B cell (primary cell): ENCODE measurements at regions not wholly inside any gene's neighbourhood (a gene's known extent, or its start where the extent isn't known, plus 50 kb on each side); places are given as distances from the start of the nearest gene placed in this dataset.

Experiments
- ATAC-seq: fragments of 200-7000 bp; cut with Tn5 transposase; one replicate; pipeline ENCODE4 v1.10.0; 2021; ENCODE audit warnings: low read depth, mild to moderate bottlenecking, moderate number of reproducible peaks, moderate library complexity
- CTCF ChIA-PET: fragments of 350-600 bp; sonication (Branson Sonifier 250); formaldehyde crosslinking; loops from one replicate; lab custom pipeline; 2021; ENCODE audit warnings: antibody characterized with exemption, inconsistent platforms; lab: Charles Lee
- POLR2A ChIA-PET: fragments of 350-600 bp; sonication (Branson Sonifier 250); formaldehyde crosslinking; loops from one replicate; lab custom pipeline; 2021; ENCODE audit warnings: antibody characterized with exemption; lab: Charles Lee
- DNase-seq: peaks from one replicate; pipeline ENCODE4 v3.0.0; 2013
- H2AFZ ChIP-seq: 2 replicates; pipeline ENCODE4 v1.6.1; 2012; ENCODE audit warnings: mild to moderate bottlenecking, low read depth, low read length; ENCODE audit not compliant: insufficient read depth, poor library complexity, severe bottlenecking
- H3K27ac ChIP-seq, 2 donors: 1 replicate in 1 of 2; 2 replicates in 1 of 2; pipeline ENCODE4 v1.5.1; 2012 to 2013; ENCODE audit warnings: low read length in 2 of 2, mild to moderate bottlenecking in 2 of 2, moderate library complexity in 1 of 2
- H3K27me3 ChIP-seq, 4 experiments: fragments of 200-600 bp in 1 of 4; sonication (generic) in 1 of 4; replicated peaks in 1 of 4; 1 replicate in 2 of 4; 2 replicates in 2 of 4; pipeline versions ENCODE4 v1.6.1 to v1.7.0; 2013 to 2016; ENCODE audit warnings: low read length in 3 of 4, mild to moderate bottlenecking in 2 of 4, mixed read lengths in 1 of 4, moderate library complexity in 1 of 4; ENCODE audit not compliant: insufficient read depth in 4 of 4, control insufficient read depth in 3 of 4; ENCODE audit errors: control extremely low read depth in 1 of 4
- H3K36me3 ChIP-seq, 2 experiments: replicated peaks in 1 of 2; 1 replicate in 1 of 2; 2 replicates in 1 of 2; pipeline versions ENCODE4 v1.6.1 to v1.7.1; 2013; ENCODE audit warnings: low read length in 1 of 2; ENCODE audit not compliant: insufficient read depth in 2 of 2, control insufficient read depth in 1 of 2; ENCODE audit errors: control extremely low read depth in 1 of 2, extremely low read depth in 1 of 2
- H3K4me1 ChIP-seq, 2 donors: fragments of 200-600 bp in 1 of 2; sonication (generic) in 1 of 2; 1 replicate in 1 of 2; 2 replicates in 1 of 2; pipeline versions ENCODE4 v1.5.1 to v1.6.1; 2013 to 2017; ENCODE audit warnings: low read length in 2 of 2; ENCODE audit not compliant: control insufficient read depth in 2 of 2, insufficient read depth in 2 of 2
- H3K4me2 ChIP-seq: replicated peaks from 2 replicates; pipeline ENCODE3; 2012; ENCODE audit warnings: mild to moderate bottlenecking, low read depth, low read length; ENCODE audit not compliant: poor library complexity, severe bottlenecking
- H3K4me3 ChIP-seq, 5 experiments: fragments of 200-600 bp in 1 of 5; sonication (generic) in 1 of 5; 1 replicate in 3 of 5; 2 replicates in 2 of 5; pipeline versions ENCODE4 v1.5.1 to v1.7.0; 2011 to 2016; ENCODE audit warnings: low read length in 4 of 5, mild to moderate bottlenecking in 4 of 5, low read depth in 2 of 5, control low read depth in 1 of 5, moderate library complexity in 1 of 5; ENCODE audit not compliant: insufficient read depth in 1 of 5; ENCODE audit errors: control extremely low read depth in 1 of 5, extremely low read depth in 1 of 5
- H3K79me2 ChIP-seq: fragments of 200-600 bp; sonication (generic); one replicate; pipeline ENCODE4 v1.6.0; 2016; ENCODE audit warnings: low read length; ENCODE audit not compliant: control insufficient read depth, insufficient read depth
- H3K9ac ChIP-seq: fragments of 200-600 bp; sonication (generic); 2 replicates; pipeline ENCODE4 v1.6.1; 2017; ENCODE audit warnings: mild to moderate bottlenecking, low read length, moderate library complexity
- H3K9me3 ChIP-seq, 3 donors: one replicate each; pipeline versions ENCODE4 v1.6.1 to v1.7.1; 2013; ENCODE audit warnings: low read length in 2 of 3; ENCODE audit not compliant: control insufficient read depth in 2 of 3, insufficient read depth in 1 of 3; ENCODE audit errors: control extremely low read depth in 1 of 3
- H4K20me1 ChIP-seq: 2 replicates; pipeline ENCODE4 v1.6.0; 2012; ENCODE audit warnings: mild to moderate bottlenecking, low read length; ENCODE audit not compliant: insufficient read depth, control insufficient read depth, poor library complexity, severe bottlenecking
- H3K27ac Mint-ChIP-seq: one replicate; pipeline ENCODE4 v1.8.0; 2021; ENCODE audit warnings: mixed read lengths
- H3K27me3 Mint-ChIP-seq: one replicate; pipeline ENCODE4 v1.8.0; 2021; ENCODE audit warnings: mixed read lengths
- H3K4me1 Mint-ChIP-seq: one replicate; pipeline ENCODE4 v1.8.0; 2021; ENCODE audit warnings: mixed read lengths
- H3K4me3 Mint-ChIP-seq: one replicate; pipeline ENCODE4 v1.8.0; 2021; ENCODE audit warnings: mixed read lengths
- H3K9me3 Mint-ChIP-seq: one replicate; pipeline ENCODE4 v1.8.0; 2022; ENCODE audit warnings: mixed read lengths; ENCODE audit not compliant: insufficient read depth
- EZH2 ChIP-seq: IDR thresholded peaks from 2 replicates; pipeline ENCODE4 v1.6.1; 2012; ENCODE audit warnings: borderline replicate concordance, low read depth, mild to moderate bottlenecking, moderate library complexity, low read length; ENCODE audit not compliant: insufficient read depth, poor library complexity, severe bottlenecking
- WGBS: methylation state at CpG from one replicate; pipeline ENCODE4 v1.1.5; 2013; ENCODE audit warnings: missing lambda C conversion rate; ENCODE audit not compliant: insufficient coverage; 5-methylcytosine and 5-hydroxymethylcytosine counted together
- intact Hi-C: fragments of 100-400 bp; cut with micrococcal nuclease; formaldehyde crosslinking; loops from one replicate; pipeline ENCODE4 v1.10.0; 2022
- TF ChIP-seq, protein P1 (sequence below): fragments of 200-600 bp; IDR thresholded peaks from one replicate; pipeline ENCODE4 v1.8.0; 2022; ENCODE audit warnings: antibody characterized with exemption, mild to moderate bottlenecking

DNA sequence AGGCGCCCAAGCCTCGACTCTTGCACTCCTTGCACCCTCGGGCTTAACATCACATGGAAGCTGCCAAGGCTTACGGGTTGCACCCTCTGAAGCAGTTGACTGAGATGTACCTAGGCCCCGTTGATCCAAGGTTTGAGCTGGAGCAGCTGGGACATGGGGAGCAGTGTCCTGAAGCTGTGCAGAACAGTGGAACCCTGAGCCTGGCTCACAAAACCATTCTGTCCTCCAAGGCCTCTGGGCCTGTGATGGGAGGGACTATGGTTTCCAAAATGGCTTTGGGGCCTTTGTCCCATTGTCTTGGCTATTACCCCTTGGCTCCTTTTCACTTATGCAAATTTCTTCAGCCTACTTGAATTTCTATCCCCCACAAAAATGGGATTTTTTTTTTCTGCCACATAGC is 454.0 kb downstream of the PIK3C3 start:
- no peak overlapping the region for H3K27ac ChIP-seq
- no peak for DNase-seq
- H3K4me3 Mint-ChIP-seq, result no peak overlapping the region
- H3K4me1 Mint-ChIP-seq, result no peaks in the 10 kb centered on the region
- no peaks in the 10 kb centered on the region for H3K27me3 Mint-ChIP-seq
- no peaks in the 10 kb centered on the region for H3K79me2 ChIP-seq
- POLR2A ChIA-PET, result no interaction called here
- H4K20me1 ChIP-seq, result no peaks in the 10 kb centered on the region
- H3K4me2 ChIP-seq, result no peak overlapping the region
- CTCF ChIA-PET, result no interaction called here
- intact Hi-C loops, result no loop called here
- peaks cover 0 to 8% (median 3%) of the 10 kb centered on the region in 3 donors for H3K9me3 ChIP-seq
- 83% methylated on average over 5 of the region's 5 CpGs for WGBS
- H3K4me3 ChIP-seq, result no peak overlapping the region
- H3K9me3 Mint-ChIP-seq, result peaks cover 8% of the 10 kb centered on the region
- H3K27me3 ChIP-seq, result no peaks in the 10 kb centered on the region
- no peak overlapping the region for H2AFZ ChIP-seq
- no peaks in the 10 kb centered on the region for H3K36me3 ChIP-seq
- H3K4me1 ChIP-seq, result no peaks in the 10 kb centered on the region
- no peak for ATAC-seq
- no peak overlapping the region for H3K27ac Mint-ChIP-seq
- TF ChIP-seq, protein P1, sequence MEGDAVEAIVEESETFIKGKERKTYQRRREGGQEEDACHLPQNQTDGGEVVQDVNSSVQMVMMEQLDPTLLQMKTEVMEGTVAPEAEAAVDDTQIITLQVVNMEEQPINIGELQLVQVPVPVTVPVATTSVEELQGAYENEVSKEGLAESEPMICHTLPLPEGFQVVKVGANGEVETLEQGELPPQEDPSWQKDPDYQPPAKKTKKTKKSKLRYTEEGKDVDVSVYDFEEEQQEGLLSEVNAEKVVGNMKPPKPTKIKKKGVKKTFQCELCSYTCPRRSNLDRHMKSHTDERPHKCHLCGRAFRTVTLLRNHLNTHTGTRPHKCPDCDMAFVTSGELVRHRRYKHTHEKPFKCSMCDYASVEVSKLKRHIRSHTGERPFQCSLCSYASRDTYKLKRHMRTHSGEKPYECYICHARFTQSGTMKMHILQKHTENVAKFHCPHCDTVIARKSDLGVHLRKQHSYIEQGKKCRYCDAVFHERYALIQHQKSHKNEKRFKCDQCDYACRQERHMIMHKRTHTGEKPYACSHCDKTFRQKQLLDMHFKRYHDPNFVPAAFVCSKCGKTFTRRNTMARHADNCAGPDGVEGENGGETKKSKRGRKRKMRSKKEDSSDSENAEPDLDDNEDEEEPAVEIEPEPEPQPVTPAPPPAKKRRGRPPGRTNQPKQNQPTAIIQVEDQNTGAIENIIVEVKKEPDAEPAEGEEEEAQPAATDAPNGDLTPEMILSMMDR, result no peak
- no peak for TF ChIP-seq EZH2
- H3K9ac ChIP-seq, result no peak overlapping the region

DNA sequence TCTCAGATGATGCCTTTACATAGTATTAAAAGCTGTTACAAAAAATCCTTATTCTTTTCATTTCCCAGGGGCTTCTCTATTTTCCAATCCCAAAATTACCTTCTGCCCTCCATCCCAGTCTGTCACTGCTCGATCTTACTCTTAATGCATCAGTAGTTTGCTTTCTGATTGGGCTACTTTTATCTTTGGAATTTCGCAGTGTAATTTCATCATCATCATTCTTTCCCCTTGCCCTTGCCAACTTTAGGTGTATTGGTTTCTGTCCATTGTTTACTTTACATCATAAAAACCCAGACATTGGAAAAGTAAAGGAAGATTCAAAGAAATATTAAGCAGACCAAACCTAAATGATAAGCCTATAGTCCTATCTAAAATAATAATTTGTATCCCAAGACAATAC is 457.2 kb downstream of the PIK3C3 start:
- no peak for TF ChIP-seq EZH2
- TF ChIP-seq, protein P1, result no peak
- Histone ChIP-seq H2AFZ (no peak overlapping the region), H3K9ac (no peak overlapping the region), H3K27me3 (no peaks in the 10 kb centered on the region), H3K4me3 (no peak overlapping the region), H3K9me3 (peaks cover 0 to 8% (median 3%) of the 10 kb centered on the region in 3 donors), H3K36me3 (no peaks in the 10 kb centered on the region), H3K79me2 (no peaks in the 10 kb centered on the region), H3K4me2 (no peak overlapping the region), H3K4me1 (no peaks in the 10 kb centered on the region), H4K20me1 (no peaks in the 10 kb centered on the region), H3K27ac (no peak overlapping the region)
- Mint-ChIP-seq H3K27me3 (no peaks in the 10 kb centered on the region), H3K4me1 (no peaks in the 10 kb centered on the region), H3K9me3 (peaks cover 5% of the 10 kb centered on the region), H3K27ac (no peak overlapping the region), H3K4me3 (no peak overlapping the region)
- ATAC-seq, result no peak
- DNase-seq, result no peak
- WGBS, result no CpG with 5 or more reads among the region's 2 CpGs
- ChIA-PET CTCF (no interaction called here), POLR2A (no interaction called here)
- intact Hi-C loops, result no loop called here
